Lower lobe of right lung (tissue), 2 donors: ENCODE measurements at regions not wholly inside any gene's neighbourhood (a gene's known extent, or its start where the extent isn't known, plus 50 kb on each side); places are given as distances from the start of the nearest gene placed in this dataset.

Source experiments
- ATAC-seq, 2 donors: fragments of 200-7000 bp; cut with Tn5 transposase; one replicate each; pipeline ENCODE4 v1.9.1; 2020 to 2022; ENCODE audit warnings: mild to moderate bottlenecking in 2 of 2, moderate library complexity in 2 of 2
- DNase-seq: peaks from one replicate; pipeline ENCODE4 v3.0.0-alpha.2; 2020
- H3K27ac ChIP-seq: fragments of 200-600 bp; one replicate; pipeline ENCODE4 v1.8.0; 2022
- H3K27me3 ChIP-seq: fragments of 200-600 bp; one replicate; pipeline ENCODE4 v1.8.0; 2022; ENCODE audit warnings: low read depth
- H3K36me3 ChIP-seq: fragments of 200-600 bp; one replicate; pipeline ENCODE4 v1.8.0; 2022; ENCODE audit warnings: mild to moderate bottlenecking
- H3K4me1 ChIP-seq: fragments of 200-600 bp; one replicate; pipeline ENCODE4 v1.8.0; 2022
- H3K4me3 ChIP-seq: fragments of 200-600 bp; one replicate; pipeline ENCODE4 v1.8.0; 2022; ENCODE audit warnings: mild to moderate bottlenecking
- H3K9me3 ChIP-seq: fragments of 200-600 bp; one replicate; pipeline ENCODE4 v1.8.0; 2022
- intact Hi-C: fragments of 100-400 bp; cut with DNase I; formaldehyde crosslinking; loops from one replicate; pipeline ENCODE4 v1.11.0; 2022
- TF ChIP-seq, protein P1 (sequence below): fragments of 200-600 bp; IDR thresholded peaks from one replicate; pipeline ENCODE4 v1.8.0; 2022; ENCODE audit warnings: antibody characterized with exemption, mild to moderate bottlenecking
- donor health status: DM: no; HTN: yes; CAD: no; lungs with severe emphysema.

DNA sequence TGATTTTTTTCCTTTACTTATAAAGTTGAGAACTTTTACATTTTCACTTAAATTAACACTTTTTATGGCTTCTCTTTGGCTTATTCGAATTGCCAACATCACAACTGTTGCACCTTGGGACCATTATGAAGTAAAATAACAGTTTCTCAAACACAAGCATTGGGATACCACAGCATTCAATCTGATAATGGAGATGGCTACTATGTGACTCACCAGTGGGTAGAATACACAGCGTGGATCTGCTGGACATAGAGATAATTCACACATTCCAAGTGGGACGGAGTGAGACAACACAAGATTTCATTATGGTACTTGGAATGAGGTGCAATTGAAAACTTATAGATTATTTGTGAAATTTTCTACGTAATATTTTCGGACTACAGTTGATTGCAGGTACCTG, 68.0 kb downstream of the ADAMTS1 start:
- Histone ChIP-seq H3K9me3 (no peaks in the 10 kb centered on the region), H3K27ac (no peak overlapping the region), H3K36me3 (no peaks in the 10 kb centered on the region), H3K4me1 (no peaks in the 10 kb centered on the region), H3K27me3 (no peaks in the 10 kb centered on the region), H3K4me3 (no peak overlapping the region)
- TF ChIP-seq, protein P1, sequence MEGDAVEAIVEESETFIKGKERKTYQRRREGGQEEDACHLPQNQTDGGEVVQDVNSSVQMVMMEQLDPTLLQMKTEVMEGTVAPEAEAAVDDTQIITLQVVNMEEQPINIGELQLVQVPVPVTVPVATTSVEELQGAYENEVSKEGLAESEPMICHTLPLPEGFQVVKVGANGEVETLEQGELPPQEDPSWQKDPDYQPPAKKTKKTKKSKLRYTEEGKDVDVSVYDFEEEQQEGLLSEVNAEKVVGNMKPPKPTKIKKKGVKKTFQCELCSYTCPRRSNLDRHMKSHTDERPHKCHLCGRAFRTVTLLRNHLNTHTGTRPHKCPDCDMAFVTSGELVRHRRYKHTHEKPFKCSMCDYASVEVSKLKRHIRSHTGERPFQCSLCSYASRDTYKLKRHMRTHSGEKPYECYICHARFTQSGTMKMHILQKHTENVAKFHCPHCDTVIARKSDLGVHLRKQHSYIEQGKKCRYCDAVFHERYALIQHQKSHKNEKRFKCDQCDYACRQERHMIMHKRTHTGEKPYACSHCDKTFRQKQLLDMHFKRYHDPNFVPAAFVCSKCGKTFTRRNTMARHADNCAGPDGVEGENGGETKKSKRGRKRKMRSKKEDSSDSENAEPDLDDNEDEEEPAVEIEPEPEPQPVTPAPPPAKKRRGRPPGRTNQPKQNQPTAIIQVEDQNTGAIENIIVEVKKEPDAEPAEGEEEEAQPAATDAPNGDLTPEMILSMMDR: no peak
- DNase-seq (no peak), ATAC-seq (no peak)
- intact Hi-C loops: no loop called here

GRCh38 chr21:26776310-26777021, 68.7 kb downstream of the ADAMTS1 start:
- no peaks in the 10 kb centered on the region for H3K4me1 ChIP-seq
- TF ChIP-seq, protein P1: no peak
- DNase-seq: no peak
- no peak overlapping the region for H3K4me3 ChIP-seq
- H3K27me3 ChIP-seq: no peaks in the 10 kb centered on the region
- H3K36me3 ChIP-seq: no peaks in the 10 kb centered on the region
- no peak overlapping the region for H3K27ac ChIP-seq
- no peaks in the 10 kb centered on the region for H3K9me3 ChIP-seq
- intact Hi-C loops: no loop called here
- ATAC-seq: no peak

DNA sequence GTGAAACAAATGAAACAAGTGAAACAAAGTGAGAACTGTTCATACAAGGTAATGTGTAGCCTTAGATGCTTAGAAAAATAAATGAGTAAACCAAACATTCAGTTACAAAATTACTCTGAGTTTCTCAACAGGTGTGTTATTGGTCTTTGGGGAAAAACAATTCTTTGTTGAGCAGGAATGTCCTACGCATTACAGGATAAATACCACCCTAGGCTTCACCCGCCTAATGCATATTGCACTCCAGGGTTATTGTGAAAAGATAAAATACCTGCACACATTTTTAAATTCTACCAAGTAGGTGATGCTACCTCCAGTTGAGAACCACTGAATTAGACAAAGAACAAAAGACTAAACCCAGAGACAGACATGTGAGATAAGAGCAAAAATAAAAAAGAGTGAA, 72.2 kb downstream of the ADAMTS1 start:
- TF ChIP-seq, protein P1: no peak
- DNase-seq (no peak), ATAC-seq (no peak)
- Histone ChIP-seq H3K27me3 (no peaks in the 10 kb centered on the region), H3K4me1 (no peaks in the 10 kb centered on the region), H3K36me3 (no peaks in the 10 kb centered on the region), H3K9me3 (no peaks in the 10 kb centered on the region), H3K27ac (no peak overlapping the region), H3K4me3 (no peak overlapping the region)
- intact Hi-C loops: no loop called here

GRCh38 chr21:26769613-26770188, 75.5 kb downstream of the ADAMTS1 start:
- no peaks in the 10 kb centered on the region for H3K27me3 ChIP-seq
- TF ChIP-seq, protein P1: peak; percentile 59
- intact Hi-C loops: no loop called here
- no peak overlapping the region for H3K4me3 ChIP-seq
- no peaks in the 10 kb centered on the region for H3K4me1 ChIP-seq
- no peak overlapping the region for H3K27ac ChIP-seq
- ATAC-seq (no peak), DNase-seq (no peak)
- no peaks in the 10 kb centered on the region for H3K9me3 ChIP-seq
- H3K36me3 ChIP-seq: no peaks in the 10 kb centered on the region

- DNase-seq (no peak), ATAC-seq (no peak)
- TF ChIP-seq, protein P1: no peak
- no peak overlapping the region for H3K27ac ChIP-seq
- intact Hi-C loops: no loop called here
- no peaks in the 10 kb centered on the region for H3K9me3 ChIP-seq
- H3K36me3 ChIP-seq: no peaks in the 10 kb centered on the region
- no peaks in the 10 kb centered on the region for H3K27me3 ChIP-seq
- no peaks in the 10 kb centered on the region for H3K4me1 ChIP-seq
- no peak overlapping the region for H3K4me3 ChIP-seq
Observed at GRCh38 chr21:26766826-26767325, 78.3 kb downstream of the ADAMTS1 start.
